ENCODE measurements at regions not wholly inside any gene's neighbourhood (a gene's known extent, or its start where the extent isn't known, plus 50 kb on each side); places are given as distances from the start of the nearest gene placed in this dataset.

DNA sequence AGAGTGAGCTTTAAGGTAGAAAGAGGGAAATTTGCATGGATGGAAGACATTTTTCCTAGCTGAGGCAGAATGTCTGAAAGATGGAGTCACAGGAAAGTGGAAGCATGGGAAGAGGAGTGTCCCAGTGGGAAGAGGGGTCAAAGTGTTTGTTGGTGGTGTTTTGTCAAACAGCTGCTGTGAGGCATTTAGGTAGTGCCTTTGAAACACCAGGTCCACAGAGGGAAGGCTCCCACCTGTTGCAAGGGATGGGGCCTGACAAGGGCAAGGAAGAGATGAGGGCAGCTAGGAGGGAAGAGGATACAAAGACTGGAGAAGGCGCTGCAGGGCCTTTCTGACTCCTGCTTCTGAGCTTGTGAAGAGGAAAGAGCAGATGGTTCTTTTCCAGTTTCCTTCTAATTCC, 91.8 kb upstream of the CISTR start:
- Histone ChIP-seq H3K27me3 (ENCODE audit: control insufficient read depth in 2 of 2, insufficient read depth in 2 of 2, low read length in 2 of 2) (peaks cover 3 to 6% of the 10 kb centered on the region in 2 experiments), H3K9ac (replicated peaks; ENCODE audit: extremely low read depth, insufficient read depth, low read length) (no peak overlapping the region), H3K27ac (ENCODE audit: insufficient read depth, low read depth, low read length) (no peak overlapping the region), H2AFZ (ENCODE audit: low read depth, low read length) (no peak overlapping the region), H3K9me3 (replicated peaks; ENCODE audit: control insufficient read depth, insufficient read depth, low read length) (no peaks in the 10 kb centered on the region), H3K9me1 (replicated peaks; ENCODE audit: control insufficient read depth, extremely low read depth, insufficient read depth, low read length) (no peaks in the 10 kb centered on the region), H3K4me3 (replicated peaks in 1 of 3; ENCODE audit: insufficient read depth in 1 of 3, low read depth in 1 of 3, low read length in 3 of 3) (no peak overlapping the region), H4K20me1 (replicated peaks; ENCODE audit: control insufficient read depth, extremely low read depth, insufficient read depth, low read length) (no peaks in the 10 kb centered on the region), H3K79me2 (ENCODE audit: control insufficient read depth, insufficient read depth, low read length) (no peaks in the 10 kb centered on the region), H3K4me1 (ENCODE audit: control insufficient read depth, extremely low read depth, insufficient read depth, low read length) (no peaks in the 10 kb centered on the region), H3K4me2 (ENCODE audit: insufficient read depth, low read length) (no peak overlapping the region), H3K36me3 (ENCODE audit: control insufficient read depth in 2 of 2, extremely low read depth in 1 of 2, insufficient read depth in 2 of 2, low read length in 2 of 2) (no peaks in the 10 kb centered on the region)
- no peak for DNase-seq (ENCODE audit: low read depth, low spot score)
- FAIRE-seq: no peak
- intact Hi-C loops (cut with micrococcal nuclease) (no loop called here), dilution Hi-C loops (cut with MboI; ENCODE audit: extremely low pct_ligation_motif_present, low sequenced_read_pairs) (no loop called here)
- no peak for TF ChIP-seq EZH2 (IDR thresholded peaks at IDR 0.05; ENCODE audit: borderline replicate concordance, low read depth, low read length, severe bottlenecking)
- ChIA-PET POLR2A (no interaction called here), CTCF (no interaction called here)
- no TSS peak for BruUV-seq (replicated peaks)

DNA sequence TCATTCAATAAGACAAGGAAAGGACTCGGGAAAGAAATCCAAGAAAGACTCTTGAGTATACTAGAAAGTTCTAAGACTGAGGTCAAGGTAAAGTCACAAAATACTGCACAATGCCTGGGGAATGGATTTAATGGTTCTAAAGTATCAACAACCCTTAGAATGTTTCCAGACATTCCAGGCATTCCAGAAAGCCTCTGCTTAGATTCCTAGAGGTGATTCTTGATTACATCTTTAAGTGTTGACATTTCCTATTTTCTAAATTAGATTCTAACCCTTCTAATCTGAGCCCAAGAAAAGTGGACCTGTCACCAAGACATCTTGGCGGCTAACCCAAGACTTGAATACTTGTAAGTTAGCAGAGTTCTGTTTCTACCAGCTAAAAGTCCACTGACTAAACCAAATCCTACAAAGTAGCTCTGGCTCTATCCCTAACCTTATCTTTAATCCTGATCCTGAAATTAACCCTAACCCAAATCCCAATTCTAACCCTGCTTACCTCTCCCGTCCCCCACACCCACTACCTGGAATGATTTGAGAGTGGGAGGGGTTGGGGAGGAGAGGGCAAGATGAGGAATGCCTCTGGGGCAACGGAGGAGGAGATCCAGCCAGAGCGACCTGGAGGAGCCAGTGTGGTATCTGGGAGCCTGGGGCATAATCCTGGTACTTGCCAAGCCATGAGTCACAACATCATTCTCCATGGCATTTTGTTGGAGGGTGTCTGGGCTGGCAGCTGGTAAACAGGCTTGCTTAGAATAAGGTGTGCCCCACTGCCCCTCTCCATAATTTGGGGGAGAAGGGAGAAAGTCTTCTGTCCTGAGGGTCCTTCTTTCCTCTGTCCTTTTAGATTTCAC, 93.4 kb upstream of the HOXC13 start:
- ChIA-PET CTCF (no interaction called here), POLR2A (no interaction called here)
- peaks cover 5% of the 10 kb centered on the region in 2 experiments for H3K27me3 ChIP-seq (ENCODE audit: control insufficient read depth in 2 of 2, insufficient read depth in 2 of 2, low read length in 2 of 2)
- no peak overlapping the region for H2AFZ ChIP-seq (ENCODE audit: low read depth, low read length)
- intact Hi-C loops (cut with micrococcal nuclease) (no loop called here), dilution Hi-C loops (cut with MboI; ENCODE audit: extremely low pct_ligation_motif_present, low sequenced_read_pairs) (no loop called here)
- H4K20me1 ChIP-seq (replicated peaks; ENCODE audit: control insufficient read depth, extremely low read depth, insufficient read depth, low read length): no peaks in the 10 kb centered on the region
- no peaks in the 10 kb centered on the region for H3K9me3 ChIP-seq (replicated peaks; ENCODE audit: control insufficient read depth, insufficient read depth, low read length)
- H3K9ac ChIP-seq (replicated peaks; ENCODE audit: extremely low read depth, insufficient read depth, low read length): no peak overlapping the region
- H3K4me2 ChIP-seq (ENCODE audit: insufficient read depth, low read length): no peak overlapping the region
- TF ChIP-seq EZH2 (IDR thresholded peaks at IDR 0.05; ENCODE audit: borderline replicate concordance, low read depth, low read length, severe bottlenecking): no peak
- TF ChIP-seq POLR2A (IDR thresholded peaks at IDR 0.05; ENCODE audit: low read depth, low read length): no peak
- TF ChIP-seq MYC (IDR thresholded peaks at IDR 0.05; ENCODE audit: low read depth, low read length): no peak
- no peak for TF ChIP-seq GATA2 (IDR thresholded peaks at IDR 0.05; ENCODE audit: insufficient read depth, insufficient read length, low read depth, low read length)
- no peak for TF ChIP-seq FOS (IDR thresholded peaks at IDR 0.05; ENCODE audit: borderline replicate concordance, insufficient read depth, low read length)
- TF ChIP-seq POLR2AphosphoS5 (IDR thresholded peaks at IDR 0.05; ENCODE audit: insufficient read depth, low read depth, low read length): no peak
- TF ChIP-seq JUN (IDR thresholded peaks at IDR 0.05; ENCODE audit: borderline replicate concordance, insufficient read depth, insufficient read length, low read depth): no peak
- TF ChIP-seq MAX (IDR thresholded peaks at IDR 0.05; ENCODE audit: insufficient read depth, insufficient read length): no peak
- TF ChIP-seq, protein P1, sequence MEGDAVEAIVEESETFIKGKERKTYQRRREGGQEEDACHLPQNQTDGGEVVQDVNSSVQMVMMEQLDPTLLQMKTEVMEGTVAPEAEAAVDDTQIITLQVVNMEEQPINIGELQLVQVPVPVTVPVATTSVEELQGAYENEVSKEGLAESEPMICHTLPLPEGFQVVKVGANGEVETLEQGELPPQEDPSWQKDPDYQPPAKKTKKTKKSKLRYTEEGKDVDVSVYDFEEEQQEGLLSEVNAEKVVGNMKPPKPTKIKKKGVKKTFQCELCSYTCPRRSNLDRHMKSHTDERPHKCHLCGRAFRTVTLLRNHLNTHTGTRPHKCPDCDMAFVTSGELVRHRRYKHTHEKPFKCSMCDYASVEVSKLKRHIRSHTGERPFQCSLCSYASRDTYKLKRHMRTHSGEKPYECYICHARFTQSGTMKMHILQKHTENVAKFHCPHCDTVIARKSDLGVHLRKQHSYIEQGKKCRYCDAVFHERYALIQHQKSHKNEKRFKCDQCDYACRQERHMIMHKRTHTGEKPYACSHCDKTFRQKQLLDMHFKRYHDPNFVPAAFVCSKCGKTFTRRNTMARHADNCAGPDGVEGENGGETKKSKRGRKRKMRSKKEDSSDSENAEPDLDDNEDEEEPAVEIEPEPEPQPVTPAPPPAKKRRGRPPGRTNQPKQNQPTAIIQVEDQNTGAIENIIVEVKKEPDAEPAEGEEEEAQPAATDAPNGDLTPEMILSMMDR (IDR thresholded peaks at IDR 0.05; ENCODE audit: extremely low read depth in 1 of 2, insufficient read depth in 1 of 2, low read depth in 1 of 2, low read length in 2 of 2): no peak
- H3K27ac ChIP-seq (ENCODE audit: insufficient read depth, low read depth, low read length): no peak overlapping the region
- DNase-seq (ENCODE audit: low read depth, low spot score): no peak
- no TSS peak for BruUV-seq (replicated peaks)
- FAIRE-seq: no peak
- H3K4me3 ChIP-seq (replicated peaks in 1 of 3; ENCODE audit: insufficient read depth in 1 of 3, low read depth in 1 of 3, low read length in 3 of 3): no peak overlapping the region
- no peaks in the 10 kb centered on the region for H3K9me1 ChIP-seq (replicated peaks; ENCODE audit: control insufficient read depth, extremely low read depth, insufficient read depth, low read length)
- H3K4me1 ChIP-seq (ENCODE audit: control insufficient read depth, extremely low read depth, insufficient read depth, low read length): no peaks in the 10 kb centered on the region
- H3K36me3 ChIP-seq (ENCODE audit: control insufficient read depth in 2 of 2, extremely low read depth in 1 of 2, insufficient read depth in 2 of 2, low read length in 2 of 2): no peaks in the 10 kb centered on the region
- no peaks in the 10 kb centered on the region for H3K79me2 ChIP-seq (ENCODE audit: control insufficient read depth, insufficient read depth, low read length)
